Umbilical cord (tissue), 1 donor: ENCODE measurements at regions not wholly inside any gene's neighbourhood (a gene's known extent, or its start where the extent isn't known, plus 50 kb on each side); places are given as distances from the start of the nearest gene placed in this dataset.
"Not testable (repeated sequence)": the region's sequence is repeated elsewhere in the genome, so short reads cannot be mapped to it uniquely, and the experiment has no call there.

Experiments used
- DNase-seq: peaks from one replicate; pipeline ENCODE4 v3.0.0-alpha.2; 2015; ENCODE audit warnings: low spot score

DNA sequence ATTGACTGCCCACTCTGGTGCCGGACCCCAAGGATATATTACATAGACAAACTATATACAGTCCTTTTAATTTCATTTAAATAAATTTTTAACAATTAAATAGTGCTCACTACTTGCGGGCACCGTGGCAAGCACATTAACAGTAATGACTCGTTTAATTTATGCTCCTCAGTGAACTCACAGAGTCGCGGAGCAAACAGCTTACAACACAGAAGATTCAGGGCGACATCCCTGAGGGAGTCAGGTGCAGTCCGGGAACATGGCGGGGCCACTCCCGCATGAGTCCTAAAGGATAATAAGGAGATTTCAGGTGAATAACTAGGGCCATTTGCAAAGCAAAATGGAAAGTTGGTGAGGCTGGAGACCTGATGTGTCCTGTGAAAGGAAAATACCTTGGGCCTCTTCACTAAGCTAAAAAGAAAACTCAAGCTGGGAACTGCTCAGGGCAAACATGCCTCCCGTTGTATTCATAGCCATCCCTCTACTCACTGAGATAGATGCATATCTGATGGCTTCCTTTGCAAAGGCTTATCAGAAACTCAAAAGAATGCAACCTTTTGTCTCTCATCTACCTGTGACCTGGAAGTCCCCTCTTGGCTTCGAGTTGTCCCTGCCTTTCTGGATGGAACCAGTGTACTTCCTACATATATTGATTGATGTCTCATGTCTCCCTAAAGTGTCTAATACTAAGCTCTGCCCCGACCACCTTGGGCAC, 125.6 kb downstream of the KLF6 start:
- no peak for DNase-seq

DNA sequence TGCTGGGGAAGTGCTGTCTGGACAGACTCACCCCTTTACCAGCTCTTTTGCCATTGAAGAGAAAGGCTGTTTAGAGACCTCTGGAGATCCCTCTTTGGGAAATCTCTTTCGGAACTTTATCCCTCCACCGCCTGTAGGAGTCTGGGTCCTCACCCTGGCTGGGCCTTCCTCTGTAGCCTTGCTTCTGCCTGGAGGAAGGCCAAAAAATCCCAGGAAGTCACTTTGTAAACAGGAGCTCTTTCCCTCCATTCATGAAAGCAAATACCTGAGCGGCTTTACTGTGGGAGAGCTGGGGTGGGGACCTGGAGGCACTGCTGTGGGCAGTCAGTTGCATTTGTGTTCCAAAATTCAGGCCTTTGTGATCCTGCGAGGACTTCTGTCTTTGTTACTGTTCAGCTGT, 126.2 kb downstream of the KLF6 start:
- no peak for DNase-seq

DNA sequence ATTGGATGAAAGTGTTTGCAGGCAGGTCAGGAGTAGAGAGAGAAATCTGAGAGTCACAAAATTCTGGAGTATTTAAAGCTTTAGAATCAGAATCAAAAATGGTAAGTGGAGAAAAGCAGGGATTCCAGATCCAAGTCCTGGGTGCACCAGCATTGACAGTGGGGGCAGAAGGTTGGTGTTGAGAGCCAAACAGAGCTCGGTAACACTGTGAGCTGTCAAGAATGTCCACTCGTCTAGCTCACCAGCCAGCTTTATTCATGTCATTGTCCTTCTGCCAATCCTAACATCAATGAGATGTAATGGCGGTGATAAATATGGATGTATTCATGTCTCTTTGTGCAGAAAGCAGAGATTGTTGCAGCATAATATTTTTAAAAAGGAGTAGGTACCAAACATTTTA, 128.8 kb downstream of the KLF6 start:
- DNase-seq = no peak

DNA sequence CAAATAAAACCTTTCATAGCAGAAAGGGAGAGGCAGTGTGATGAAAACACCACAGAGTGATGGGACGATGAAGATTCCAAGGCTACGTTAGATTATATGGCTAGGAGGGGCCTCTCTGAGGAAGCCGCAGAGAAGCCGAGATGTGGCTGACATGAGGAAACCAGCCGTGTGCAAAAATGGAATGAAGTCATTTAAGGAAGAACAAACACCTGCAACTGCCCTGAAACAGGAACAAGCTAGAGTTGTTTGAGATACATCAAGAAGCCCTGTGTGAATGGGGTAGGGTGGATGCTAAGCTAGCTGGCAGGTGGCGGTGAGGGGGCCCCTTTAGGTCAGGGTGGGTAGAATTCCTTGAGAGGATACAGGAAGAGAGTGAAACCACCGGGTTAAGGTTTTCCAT, 129.5 kb downstream of the KLF6 start:
- no peak for DNase-seq

DNA sequence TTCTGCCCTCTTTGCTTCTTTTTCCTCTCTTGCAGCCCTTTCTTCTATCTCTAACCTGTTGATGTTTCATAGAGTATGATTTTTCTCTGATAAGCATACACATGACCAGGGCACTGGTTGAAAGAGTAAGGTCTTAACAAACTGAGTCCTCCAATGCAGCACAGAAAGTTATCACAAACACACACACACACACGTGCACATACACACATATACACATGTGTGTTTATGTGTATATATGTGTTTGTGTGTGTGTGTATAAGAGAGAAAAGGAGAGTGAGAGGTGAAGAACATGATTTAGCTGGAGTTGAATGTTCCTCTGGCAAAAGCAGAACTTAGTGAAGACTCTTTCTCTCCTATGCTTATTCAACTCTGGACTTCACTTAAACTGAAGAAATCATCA, 130.0 kb downstream of the KLF6 start:
- DNase-seq = no peak

DNA sequence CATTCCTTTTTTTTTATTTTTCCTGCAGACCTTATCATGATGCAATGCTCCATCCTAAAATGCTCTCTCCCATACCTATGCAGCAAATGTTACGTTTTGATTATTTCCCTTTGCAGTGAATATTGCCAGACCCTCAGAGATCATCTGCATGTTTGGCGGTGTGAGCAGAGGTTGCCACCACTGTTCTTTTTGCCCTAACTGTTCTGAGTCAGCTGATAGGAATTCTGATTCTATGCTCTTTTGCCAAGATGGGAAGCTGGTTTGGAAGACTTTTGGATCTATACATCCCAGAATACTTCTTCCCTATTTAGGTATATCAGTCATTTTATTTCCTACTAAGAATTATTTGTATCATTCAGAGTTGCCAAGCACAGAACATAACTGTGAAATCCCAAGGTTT, 130.5 kb downstream of the KLF6 start:
- peak; percentile 15 for DNase-seq

DNA sequence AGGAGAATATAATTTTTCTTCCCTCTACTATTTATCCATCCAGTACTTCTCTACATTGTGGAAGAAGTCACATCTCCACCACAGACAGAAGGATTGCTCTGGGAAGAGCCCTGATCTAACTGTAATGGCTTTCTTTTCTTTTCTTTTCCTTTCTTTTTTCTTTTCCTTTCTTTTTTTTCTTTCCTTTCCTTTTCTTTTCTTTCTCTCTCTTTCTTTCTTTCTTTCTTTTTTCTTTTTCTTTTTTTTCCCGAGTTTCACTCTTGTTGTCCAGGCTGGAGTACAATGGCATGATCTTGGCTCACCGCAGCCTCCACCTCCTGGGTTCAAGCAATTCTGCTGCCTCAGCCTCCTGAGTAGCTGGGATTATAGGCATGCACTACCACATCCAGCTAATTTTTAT, 131.7 kb downstream of the KLF6 start:
- DNase-seq = not testable (repeated sequence)

DNA sequence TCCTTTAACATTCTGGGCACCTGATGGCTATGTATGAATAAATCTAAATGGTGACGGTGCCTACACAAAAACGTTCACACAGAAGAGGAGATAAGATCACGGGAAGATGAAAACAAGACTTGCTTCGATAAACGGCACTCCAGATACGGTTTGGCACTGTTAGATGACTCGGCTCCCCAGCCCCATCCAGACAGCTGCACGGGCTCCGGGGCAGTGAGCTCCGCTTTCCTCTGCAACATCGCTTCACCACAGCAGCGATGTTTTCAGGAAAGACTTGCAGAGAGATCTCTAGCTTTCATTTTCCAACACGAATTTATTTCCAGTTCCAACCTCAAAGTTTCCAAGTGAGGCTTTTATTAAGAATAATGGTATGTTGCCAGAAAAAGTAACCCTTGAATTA, 132.1 kb downstream of the KLF6 start:
- peak; percentile 34 for DNase-seq

DNA sequence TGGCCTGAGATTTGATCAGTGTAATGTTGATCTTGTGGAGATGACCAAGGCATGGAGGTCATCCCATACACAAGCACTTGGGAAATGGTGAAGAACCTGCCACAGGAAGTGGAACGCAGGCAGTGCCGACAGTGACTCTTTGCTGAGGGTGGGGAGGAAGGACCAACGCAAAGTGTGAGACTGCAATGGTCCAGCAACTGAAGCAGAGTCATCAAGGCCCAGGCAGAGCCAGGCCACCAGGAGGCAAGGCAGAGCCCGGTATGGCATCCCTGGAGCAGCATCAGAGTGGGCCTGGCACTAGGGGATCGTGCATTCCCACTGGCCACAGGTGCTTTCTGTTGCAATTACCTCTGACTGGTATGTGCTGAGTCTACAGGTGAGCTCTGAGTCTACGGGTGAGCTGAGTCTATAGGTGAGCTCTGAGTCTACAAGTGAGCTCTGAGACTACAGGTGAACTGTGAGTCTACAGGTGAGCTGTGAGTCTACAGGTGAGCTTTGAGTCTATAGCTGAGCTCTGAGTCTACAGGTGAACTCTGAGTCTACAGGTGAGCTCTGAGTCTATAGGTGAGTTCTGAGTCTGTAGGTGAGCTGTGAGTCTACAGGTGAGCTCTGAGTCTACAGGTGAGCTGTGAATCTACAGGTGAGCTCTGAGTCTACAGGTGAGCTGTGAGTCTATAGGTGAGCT, 132.9 kb downstream of the KLF6 start:
- no peak for DNase-seq

DNA sequence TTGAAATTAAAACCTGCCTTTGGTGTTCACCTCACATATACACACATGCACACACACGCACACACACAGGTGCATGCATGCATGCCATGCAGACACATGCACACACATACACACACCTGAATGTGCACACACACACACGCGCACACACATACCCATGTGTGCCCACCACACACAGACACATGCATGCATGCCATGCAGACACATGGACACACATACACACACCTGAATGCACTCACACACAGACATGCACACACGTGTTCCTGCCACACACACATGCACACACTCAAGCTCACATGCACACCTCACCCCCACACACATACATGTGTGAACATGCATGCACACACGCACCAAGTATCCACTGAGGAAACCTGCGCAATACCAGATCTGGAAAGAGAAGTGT, 136.4 kb downstream of the KLF6 start:
- DNase-seq = no peak

DNA sequence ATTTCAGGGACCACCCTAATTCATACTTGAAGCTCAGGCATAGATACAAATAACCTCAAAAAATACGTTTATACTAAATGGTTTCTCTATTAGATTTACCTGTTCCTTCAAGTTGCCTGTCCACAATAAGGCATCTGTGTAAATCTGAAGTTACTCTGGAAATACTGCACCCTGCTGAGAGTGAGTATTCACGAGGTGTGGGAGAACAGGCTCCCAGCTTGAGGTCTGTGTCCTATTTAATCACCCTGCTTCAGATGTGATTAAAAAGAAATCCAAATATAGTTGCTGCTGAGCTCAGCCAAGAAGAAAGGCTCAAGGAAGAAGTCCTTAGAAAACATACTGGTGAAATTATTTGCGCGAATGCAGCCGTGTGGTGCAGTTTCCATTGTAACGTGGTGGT, 136.8 kb downstream of the KLF6 start:
- DNase-seq = no peak

DNA sequence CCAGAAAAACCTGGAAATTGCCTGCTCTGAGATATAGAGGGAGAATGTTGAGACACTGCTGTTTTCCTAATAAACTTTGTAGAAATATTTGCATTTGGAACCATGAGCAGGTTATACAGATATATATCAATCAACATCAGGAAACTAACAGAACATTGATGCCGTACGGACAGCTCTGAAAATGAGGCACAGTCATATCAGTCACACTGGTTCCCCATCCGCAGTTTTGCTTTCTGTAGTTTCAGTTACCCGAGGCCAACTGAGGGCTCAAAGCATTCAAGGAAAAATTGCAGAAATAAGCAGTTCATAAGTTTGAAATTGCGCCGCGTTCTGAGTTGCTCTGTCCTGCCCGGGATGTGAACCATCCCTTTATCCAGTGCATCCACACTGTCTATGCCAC, 137.9 kb downstream of the KLF6 start:
- DNase-seq = no peak

DNA sequence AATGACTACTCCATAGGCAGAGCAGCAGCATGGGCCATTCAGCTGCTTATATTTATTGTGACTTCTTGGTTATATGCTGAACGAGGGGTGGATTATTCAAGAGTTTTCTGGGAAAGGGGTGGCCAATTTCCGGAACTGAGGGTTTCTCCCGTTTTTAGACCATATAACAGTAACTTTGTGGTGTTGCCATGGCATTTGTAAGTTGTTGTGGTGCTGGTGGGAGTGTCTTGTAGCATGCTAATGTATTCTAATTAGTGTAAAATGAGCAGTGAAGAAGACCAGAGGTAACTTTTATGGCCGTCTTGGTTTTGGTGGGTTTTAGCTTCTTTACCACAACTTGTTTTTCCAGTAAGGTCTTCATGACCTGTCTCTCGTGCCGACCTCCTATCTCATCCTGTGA, 139.6 kb downstream of the KLF6 start:
- no peak for DNase-seq

DNA sequence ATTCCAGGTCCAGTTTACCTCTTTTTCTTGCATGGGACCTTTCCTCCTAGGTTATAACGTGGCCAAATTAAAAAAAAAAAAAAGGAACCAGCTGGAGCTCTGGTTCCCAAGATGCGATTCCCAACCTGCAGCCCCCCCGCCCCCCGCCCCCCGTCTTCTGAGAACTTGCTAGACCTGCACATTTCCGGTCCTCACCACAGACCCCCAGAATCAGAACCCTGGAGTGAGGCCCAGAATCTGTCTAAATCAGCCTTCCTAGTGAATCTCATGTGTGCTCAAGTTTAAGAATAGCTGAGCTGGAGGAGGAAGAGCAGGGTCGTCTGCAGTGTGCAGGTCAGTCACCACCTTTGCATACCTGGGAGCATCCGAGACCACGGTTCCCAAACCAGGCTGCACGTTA, 144.2 kb downstream of the KLF6 start:
- DNase-seq = no peak

DNA sequence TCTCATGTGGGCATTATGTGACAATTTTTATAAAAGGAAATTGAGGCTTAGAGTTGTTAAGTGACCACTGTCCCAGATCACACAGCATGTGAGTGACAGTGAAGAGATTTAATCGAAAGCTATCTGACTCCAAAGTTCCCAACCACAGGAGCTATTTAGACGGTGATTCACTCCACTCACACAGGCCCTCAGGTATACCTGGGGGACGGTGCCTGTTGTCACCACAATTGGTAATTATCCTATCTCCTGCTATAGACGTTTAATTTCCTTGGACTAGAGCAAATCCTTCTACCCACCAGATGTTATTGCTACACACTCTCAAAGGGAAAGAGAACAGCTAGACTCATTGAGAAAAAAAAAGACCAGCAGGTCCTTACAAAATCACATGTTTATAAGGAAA, 145.5 kb downstream of the KLF6 start:
- DNase-seq = no peak

DNA sequence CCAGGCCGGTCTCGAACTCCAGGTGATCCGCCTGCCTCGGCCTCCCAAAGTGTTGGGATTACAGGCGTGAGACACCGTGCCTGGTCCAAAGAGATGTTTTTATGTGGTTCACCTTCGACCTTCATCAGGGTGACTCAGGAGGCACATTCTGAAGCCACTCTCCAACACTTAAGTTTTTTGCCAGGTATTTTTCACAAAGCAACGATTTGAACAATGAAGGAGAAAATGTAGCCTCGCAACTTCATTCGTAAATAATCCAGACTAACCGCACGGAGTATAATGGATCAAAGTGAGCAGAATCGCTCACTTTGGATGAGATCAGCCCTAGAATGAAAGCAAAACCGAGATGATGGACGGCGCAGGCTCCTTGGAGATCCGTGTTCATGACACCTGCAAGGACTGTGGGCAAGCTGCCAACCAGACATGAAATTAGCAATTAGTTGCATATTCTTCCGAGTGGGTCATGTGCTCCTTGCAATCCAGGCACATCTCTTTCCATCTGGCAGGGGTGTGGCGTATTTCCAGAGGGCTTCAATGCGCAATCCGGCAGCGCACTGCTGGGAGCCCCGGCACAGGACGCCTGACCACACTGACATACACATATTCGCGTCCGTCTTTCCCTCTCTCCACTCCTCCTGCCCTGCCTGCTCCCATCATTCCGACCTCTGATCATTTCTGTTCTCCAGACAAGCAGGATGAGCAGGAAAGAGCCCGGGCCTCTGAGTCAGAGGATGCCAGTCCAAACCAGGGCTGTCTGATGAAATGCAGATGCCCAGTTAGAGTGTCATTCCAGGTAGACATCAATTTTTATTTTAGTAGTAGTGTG, 148.4 kb downstream of the KLF6 start:
- no peak for DNase-seq

DNA sequence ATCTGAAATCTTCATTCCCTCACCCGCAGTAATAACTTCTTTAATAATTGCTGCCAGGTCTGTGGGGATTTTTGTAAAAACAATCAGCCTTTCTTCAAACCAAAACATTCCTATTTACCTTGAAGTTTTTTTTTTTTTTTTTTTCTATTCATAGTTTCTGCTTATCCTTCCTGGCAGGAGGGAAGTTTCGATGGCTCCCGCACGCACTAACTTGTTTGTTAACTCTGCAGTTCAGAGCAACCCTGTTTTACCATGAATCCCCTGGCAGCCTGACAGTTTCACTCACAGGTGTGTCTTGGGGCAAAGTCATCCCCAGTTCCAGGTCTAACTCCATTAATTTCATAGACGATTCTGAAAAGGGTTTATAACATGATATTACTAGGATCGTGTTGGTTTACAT, 149.3 kb downstream of the KLF6 start:
- DNase-seq = no peak

DNA sequence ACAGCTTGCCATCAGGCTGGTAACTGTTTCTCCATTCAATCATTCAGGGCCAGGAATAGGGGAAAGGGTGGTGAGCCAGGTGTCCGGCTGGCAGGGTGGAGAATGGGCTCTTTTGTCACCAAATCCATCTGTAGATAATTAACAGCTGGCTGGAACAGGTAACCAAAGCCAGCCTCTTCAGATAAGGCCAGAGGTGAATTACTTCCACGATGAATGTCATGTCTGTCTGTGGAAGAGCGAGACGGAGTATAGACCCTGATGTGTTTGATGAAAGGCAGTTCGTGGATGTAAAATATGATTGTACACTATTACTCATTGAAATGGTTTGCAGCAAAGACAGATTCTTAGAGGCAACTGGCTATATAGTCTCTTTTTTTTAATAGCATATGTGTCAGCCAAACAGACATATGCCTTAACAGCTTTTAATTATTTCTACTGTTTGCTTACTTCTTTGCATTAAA, 149.8 kb downstream of the KLF6 start:
- no peak for DNase-seq

DNA sequence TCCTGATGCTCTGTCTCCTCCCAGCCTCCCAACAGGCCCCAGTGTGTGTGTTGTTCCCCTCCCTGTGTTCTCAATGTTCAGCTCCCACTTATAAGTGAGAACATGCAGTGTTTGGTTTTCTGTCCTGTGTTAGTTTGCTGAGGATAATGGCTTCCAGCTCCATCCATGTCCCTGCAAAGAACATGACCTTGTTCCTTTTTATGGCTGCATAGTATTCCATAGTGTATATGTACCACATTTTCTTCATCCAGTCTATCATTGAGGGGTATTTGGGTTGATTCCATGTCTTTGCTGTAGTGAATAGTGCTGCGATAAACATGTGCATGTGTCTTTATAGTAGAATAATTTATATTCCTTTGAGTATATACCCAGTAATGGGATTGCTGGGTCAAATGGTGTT, 150.4 kb downstream of the KLF6 start:
- DNase-seq = not testable (repeated sequence)

DNA sequence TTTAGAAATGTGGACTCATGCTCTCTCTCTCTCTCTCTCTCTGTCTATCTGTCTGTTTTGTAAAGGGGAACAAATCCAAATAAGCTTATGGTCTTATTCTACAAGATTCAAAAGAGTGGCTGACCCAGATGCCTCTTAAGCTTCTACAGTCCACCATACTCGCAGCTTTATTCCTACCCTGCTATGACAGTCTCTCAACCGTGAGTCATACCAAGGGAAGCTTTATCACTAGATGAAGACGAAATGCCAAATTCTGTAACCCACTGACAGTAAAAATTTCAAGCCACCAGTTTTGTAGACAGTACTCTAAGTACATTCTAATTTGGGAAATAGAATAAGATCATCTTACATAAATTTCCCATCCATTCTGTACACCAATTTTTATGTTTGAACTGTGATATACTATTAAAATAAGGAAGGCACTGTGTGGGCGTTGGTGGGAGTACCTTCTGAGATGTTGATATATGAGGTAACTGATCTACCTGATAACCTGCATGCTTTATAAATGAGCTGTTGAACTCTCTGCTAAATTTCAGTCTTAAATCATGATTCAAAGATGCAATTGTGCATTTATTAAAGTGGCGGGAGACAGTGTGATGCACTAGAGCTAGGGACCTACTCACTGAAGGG, 153.2 kb downstream of the KLF6 start:
- DNase-seq = peak; percentile 85

DNA sequence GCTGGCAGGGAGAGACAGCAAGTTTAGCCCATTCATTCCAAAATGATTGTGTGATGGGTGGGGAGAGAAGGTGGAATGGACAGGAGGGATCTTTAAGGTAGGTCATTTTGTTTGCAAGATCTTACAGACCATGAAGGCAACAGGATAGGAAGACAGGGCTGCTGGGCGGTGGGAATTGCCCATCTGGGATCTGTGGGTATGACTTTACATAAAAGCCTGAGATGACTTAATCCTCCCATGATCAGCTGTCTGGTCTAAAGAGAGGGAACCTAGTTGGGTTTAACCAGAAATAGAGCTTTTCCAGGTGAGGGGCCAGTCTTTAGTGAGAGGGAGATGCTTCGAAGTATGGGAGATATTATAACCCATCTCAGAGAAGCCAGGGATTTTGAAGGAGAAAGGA, 153.7 kb downstream of the KLF6 start:
- no peak for DNase-seq
